Mesothelial cell of epicardium (in vitro differentiated cells): ENCODE measurements at regions not wholly inside any gene's neighbourhood (a gene's known extent, or its start where the extent isn't known, plus 50 kb on each side); places are given as distances from the start of the nearest gene placed in this dataset.

Experiments used
- DNase-seq, 2 experiments: peaks; one replicate each; pipeline ENCODE4 v3.0.0; 2021; ENCODE audit warnings: low spot score in 2 of 2; ENCODE audit not compliant: unreplicated experiment in 2 of 2
- H3K27ac Mint-ChIP-seq: 2 replicates; pipeline ENCODE4 v1.8.0; 2021; ENCODE audit warnings: mixed read lengths
- H3K27me3 Mint-ChIP-seq: 2 replicates; pipeline ENCODE4 v1.8.0; 2021; ENCODE audit warnings: low read depth, mixed read lengths
- H3K36me3 Mint-ChIP-seq: 2 replicates; pipeline ENCODE4 v1.8.0; 2021; ENCODE audit warnings: mixed read lengths
- H3K4me1 Mint-ChIP-seq: 2 replicates; pipeline ENCODE4 v1.8.0; 2021; ENCODE audit warnings: mixed read lengths
- H3K4me3 Mint-ChIP-seq: 2 replicates; pipeline ENCODE4 v1.8.0; 2021; ENCODE audit warnings: mild to moderate bottlenecking, moderate library complexity, mixed read lengths
- H3K9me3 Mint-ChIP-seq: 2 replicates; pipeline ENCODE4 v1.8.0; 2021; ENCODE audit warnings: mixed read lengths
- CTCF ChIP-seq: fragments of 200-600 bp; sonication (generic); IDR thresholded peaks from one replicate; pipeline ENCODE4 v1.5.0; 2021; ENCODE audit warnings: antibody characterized with exemption; ENCODE audit not compliant: unreplicated experiment

DNA sequence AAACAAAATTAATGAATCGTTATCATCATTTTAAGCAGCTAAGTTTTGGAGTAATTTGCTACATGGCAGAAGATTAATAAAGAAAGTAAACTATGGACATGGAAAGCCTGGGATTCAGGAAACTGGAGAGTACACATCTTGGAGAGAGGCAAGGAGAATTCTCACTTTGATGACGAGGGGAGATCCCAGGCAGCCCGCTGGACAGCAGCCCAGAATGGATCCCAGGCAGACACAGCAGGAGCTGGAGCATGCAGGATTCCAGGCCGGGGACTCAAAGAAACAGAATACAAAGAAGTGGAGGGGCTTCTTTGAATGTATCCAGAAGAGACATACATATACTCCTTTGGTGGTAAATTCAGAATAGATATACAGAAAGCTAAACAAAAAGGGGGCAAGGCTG, 118.0 kb upstream of the ATP6AP2 start:
- no peak for TF ChIP-seq CTCF
- Mint-ChIP-seq H3K9me3 (peaks cover 28% of the 10 kb centered on the region), H3K4me3 (no peak overlapping the region), H3K27ac (peak overlapping the region; percentile 17), H3K27me3 (no peaks in the 10 kb centered on the region), H3K36me3 (no peaks in the 10 kb centered on the region), H3K4me1 (peaks cover 2% of the 10 kb centered on the region)
- no peak for DNase-seq

- no peak for DNase-seq
- no peak overlapping the region for H3K27ac Mint-ChIP-seq
- peaks cover 2% of the 10 kb centered on the region for H3K4me1 Mint-ChIP-seq
- no peaks in the 10 kb centered on the region for H3K36me3 Mint-ChIP-seq
- H3K9me3 Mint-ChIP-seq = peaks cover 35% of the 10 kb centered on the region
- no peaks in the 10 kb centered on the region for H3K27me3 Mint-ChIP-seq
- no peak overlapping the region for H3K4me3 Mint-ChIP-seq
- TF ChIP-seq CTCF = no peak
Observed at GRCh38 chrX:40460926-40461325, 119.8 kb upstream of the ATP6AP2 start.

GRCh38 chrX:40459571-40460158, 121.1 kb upstream of the ATP6AP2 start:
- DNase-seq = no peak
- Mint-ChIP-seq H3K4me1 (peaks cover 2% of the 10 kb centered on the region), H3K36me3 (no peaks in the 10 kb centered on the region), H3K27me3 (no peaks in the 10 kb centered on the region), H3K27ac (no peak overlapping the region), H3K9me3 (peaks cover 35% of the 10 kb centered on the region), H3K4me3 (no peak overlapping the region)
- no peak for TF ChIP-seq CTCF

DNA sequence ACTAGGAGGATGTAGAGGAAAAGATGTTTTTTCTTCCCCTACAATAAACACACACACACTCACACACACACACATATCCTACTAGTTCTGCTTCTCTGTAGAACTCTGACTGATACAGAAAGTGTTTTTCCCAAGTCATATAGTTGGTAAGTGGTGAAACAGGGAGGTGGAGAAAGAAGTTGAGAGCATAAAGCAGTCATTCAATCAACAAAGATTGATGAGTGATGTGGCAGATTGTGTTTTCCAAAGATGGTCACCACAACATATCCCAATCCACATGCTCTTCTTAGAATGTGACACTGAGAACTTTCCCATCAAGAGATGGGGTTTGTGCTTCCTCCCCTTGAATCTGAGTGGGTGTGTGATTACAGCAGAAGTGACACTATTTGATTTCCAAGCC, 123.4 kb upstream of the ATP6AP2 start:
- Mint-ChIP-seq H3K9me3 (peaks cover 40% of the 10 kb centered on the region), H3K36me3 (no peaks in the 10 kb centered on the region), H3K4me3 (no peak overlapping the region), H3K27ac (no peak overlapping the region), H3K4me1 (no peaks in the 10 kb centered on the region), H3K27me3 (no peaks in the 10 kb centered on the region)
- no peak for TF ChIP-seq CTCF
- no peak for DNase-seq

- H3K27ac Mint-ChIP-seq = no peak overlapping the region
- no peak for TF ChIP-seq CTCF
- H3K36me3 Mint-ChIP-seq = no peaks in the 10 kb centered on the region
- H3K9me3 Mint-ChIP-seq = peaks cover 38% of the 10 kb centered on the region
- H3K4me1 Mint-ChIP-seq = peaks cover 9% of the 10 kb centered on the region
- H3K4me3 Mint-ChIP-seq = no peak overlapping the region
- H3K27me3 Mint-ChIP-seq = no peaks in the 10 kb centered on the region
- DNase-seq = no peak
Observed at GRCh38 chrX:40452031-40452430, 128.7 kb upstream of the ATP6AP2 start.
